ENCODE measurements at regions not wholly inside any gene's neighbourhood (a gene's known extent, or its start where the extent isn't known, plus 50 kb on each side); places are given as distances from the start of the nearest gene placed in this dataset.

DNA sequence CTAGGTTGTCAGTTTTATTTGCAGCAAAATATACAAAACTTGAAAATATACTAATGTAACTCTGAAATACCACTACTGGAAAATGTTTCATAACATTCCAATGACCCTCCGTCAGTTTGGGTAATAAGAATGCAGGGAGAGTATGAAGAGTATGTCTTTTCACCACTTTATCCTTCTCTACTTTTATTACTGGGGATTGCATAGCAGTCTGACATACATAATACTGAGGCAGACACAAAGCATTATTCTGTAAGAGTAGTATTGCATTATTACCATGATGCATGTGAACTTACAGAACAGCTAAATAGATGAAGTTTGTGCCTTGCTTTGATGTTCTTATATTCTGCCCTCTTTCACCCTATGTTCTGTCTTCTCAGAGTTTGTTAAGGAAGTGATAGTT, 151.8 kb upstream of the TPK1 start:
- H3K27me3 ChIP-seq: no peaks in the 10 kb centered on the region

DNA sequence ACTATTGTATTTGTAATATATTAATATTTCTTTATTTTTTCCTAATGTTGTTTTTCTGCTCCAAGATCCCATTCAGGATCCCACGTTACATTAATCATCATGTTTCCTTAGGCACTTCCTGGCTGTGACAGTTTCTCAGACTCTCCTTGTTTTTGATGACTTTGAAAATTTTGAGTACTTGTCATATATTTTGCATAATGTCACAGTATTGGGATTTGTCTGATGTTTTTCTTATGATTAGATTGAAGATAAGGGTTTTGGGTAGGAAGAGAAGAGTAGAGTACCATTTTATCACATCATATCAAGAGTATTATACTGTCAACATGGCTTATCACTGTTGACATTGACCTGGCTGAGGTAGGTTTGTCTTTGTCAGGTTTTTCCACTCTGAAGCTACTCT, 146.3 kb upstream of the TPK1 start:
- H3K9me3 ChIP-seq: no peaks in the 10 kb centered on the region
- no peak overlapping the region for H3K27ac ChIP-seq
- H3K4me1 ChIP-seq: no peaks in the 10 kb centered on the region
- H3K27me3 ChIP-seq: no peaks in the 10 kb centered on the region
- intact Hi-C loops (cut with DNase I; ENCODE audit: low total_unique reads): no loop called here
- no peak for TF ChIP-seq POLR2A (IDR thresholded peaks at IDR 0.05)
- TF ChIP-seq, protein P1, sequence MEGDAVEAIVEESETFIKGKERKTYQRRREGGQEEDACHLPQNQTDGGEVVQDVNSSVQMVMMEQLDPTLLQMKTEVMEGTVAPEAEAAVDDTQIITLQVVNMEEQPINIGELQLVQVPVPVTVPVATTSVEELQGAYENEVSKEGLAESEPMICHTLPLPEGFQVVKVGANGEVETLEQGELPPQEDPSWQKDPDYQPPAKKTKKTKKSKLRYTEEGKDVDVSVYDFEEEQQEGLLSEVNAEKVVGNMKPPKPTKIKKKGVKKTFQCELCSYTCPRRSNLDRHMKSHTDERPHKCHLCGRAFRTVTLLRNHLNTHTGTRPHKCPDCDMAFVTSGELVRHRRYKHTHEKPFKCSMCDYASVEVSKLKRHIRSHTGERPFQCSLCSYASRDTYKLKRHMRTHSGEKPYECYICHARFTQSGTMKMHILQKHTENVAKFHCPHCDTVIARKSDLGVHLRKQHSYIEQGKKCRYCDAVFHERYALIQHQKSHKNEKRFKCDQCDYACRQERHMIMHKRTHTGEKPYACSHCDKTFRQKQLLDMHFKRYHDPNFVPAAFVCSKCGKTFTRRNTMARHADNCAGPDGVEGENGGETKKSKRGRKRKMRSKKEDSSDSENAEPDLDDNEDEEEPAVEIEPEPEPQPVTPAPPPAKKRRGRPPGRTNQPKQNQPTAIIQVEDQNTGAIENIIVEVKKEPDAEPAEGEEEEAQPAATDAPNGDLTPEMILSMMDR (IDR thresholded peaks at IDR 0.05): no peak
- DNase-seq: no peak
- no peak overlapping the region for H3K4me3 ChIP-seq
- no peaks in the 10 kb centered on the region for H3K36me3 ChIP-seq

More for the DNA sequence above, 151.8 kb upstream of the TPK1 start:
- Histone ChIP-seq H3K36me3 (no peaks in the 10 kb centered on the region), H3K4me1 (no peaks in the 10 kb centered on the region), H3K27ac (no peak overlapping the region), H3K9me3 (no peaks in the 10 kb centered on the region), H3K4me3 (no peak overlapping the region)
- no peak for DNase-seq
- TF ChIP-seq POLR2A (IDR thresholded peaks at IDR 0.05): no peak
- TF ChIP-seq, protein P1 (IDR thresholded peaks at IDR 0.05): no peak
- intact Hi-C loops (cut with DNase I; ENCODE audit: low total_unique reads): no loop called here

DNA sequence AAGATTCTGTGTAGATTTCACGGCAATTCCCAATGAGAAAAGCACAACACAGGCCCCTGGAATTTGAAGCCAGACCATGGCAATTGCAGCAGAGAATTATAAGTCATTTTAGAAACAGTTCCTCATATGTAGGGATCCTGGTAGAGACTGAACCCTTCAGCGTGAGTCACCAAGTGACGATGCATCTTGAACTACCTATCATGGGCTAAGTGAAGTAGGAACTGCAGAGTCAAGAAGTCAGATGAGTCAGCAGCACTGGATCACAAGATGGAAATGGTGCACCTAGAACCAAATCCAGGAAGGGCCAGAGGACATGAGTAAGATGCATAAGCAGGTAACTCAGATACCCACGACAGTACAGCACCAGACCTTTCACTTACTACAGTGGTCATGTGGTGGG, 140.0 kb upstream of the TPK1 start:
- Histone ChIP-seq H3K27me3 (no peaks in the 10 kb centered on the region), H3K9me3 (no peaks in the 10 kb centered on the region), H3K36me3 (no peaks in the 10 kb centered on the region), H3K4me1 (no peaks in the 10 kb centered on the region), H3K4me3 (no peak overlapping the region), H3K27ac (no peak overlapping the region)
- TF ChIP-seq, protein P1 (IDR thresholded peaks at IDR 0.05): no peak
- TF ChIP-seq POLR2A (IDR thresholded peaks at IDR 0.05): no peak
- DNase-seq: no peak
- intact Hi-C loops (cut with DNase I; ENCODE audit: low total_unique reads): no loop called here

DNA sequence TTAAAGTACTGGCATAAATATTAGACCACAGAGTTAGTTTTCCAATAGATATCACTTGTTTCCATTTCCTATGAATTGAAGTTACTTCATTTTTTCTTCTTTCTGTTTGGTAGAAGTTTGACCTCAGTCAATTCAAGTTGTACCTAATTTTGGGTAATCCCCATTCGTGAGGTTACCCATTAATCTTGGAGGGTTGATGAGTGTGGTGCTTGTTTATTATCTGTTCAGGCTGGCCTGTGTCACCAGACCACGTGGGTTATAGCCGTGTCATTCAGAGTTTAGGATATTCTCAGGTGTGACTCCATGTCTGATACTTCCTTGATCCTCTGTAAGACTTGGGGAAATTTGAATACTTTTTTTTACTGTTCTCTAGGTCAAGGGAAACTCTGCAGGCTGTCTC, 133.9 kb upstream of the TPK1 start:
- no peak overlapping the region for H3K4me3 ChIP-seq
- no peaks in the 10 kb centered on the region for H3K36me3 ChIP-seq
- H3K9me3 ChIP-seq: no peaks in the 10 kb centered on the region
- no peak for DNase-seq
- no peak overlapping the region for H3K27ac ChIP-seq
- intact Hi-C loops (cut with DNase I; ENCODE audit: low total_unique reads): no loop called here
- H3K4me1 ChIP-seq: no peaks in the 10 kb centered on the region
- TF ChIP-seq, protein P1 (IDR thresholded peaks at IDR 0.05): no peak
- no peak for TF ChIP-seq POLR2A (IDR thresholded peaks at IDR 0.05)
- no peaks in the 10 kb centered on the region for H3K27me3 ChIP-seq

DNA sequence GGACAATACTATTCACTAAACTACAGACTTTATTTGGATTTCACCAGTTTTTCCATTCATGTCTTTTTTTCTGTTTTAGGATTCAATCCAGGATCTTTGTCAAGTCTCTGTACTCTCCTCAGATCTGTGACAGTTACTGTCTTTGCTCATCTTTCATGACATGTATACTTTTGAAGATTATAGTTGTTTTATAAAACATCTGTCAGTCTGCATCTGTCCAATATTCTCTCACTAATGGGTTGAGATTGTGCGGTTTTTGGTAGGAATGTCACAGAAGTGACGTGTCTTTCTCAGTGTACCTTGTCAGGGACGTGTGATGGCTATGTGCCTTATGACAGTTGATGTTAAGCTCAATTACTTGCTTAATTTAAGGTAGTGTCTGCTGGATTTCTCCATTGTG, 124.9 kb upstream of the TPK1 start:
- Histone ChIP-seq H3K36me3 (no peaks in the 10 kb centered on the region), H3K4me3 (no peak overlapping the region), H3K27me3 (no peaks in the 10 kb centered on the region), H3K27ac (no peak overlapping the region), H3K9me3 (no peaks in the 10 kb centered on the region), H3K4me1 (no peaks in the 10 kb centered on the region)
- DNase-seq: no peak
- no peak for TF ChIP-seq POLR2A (IDR thresholded peaks at IDR 0.05)
- TF ChIP-seq, protein P1 (IDR thresholded peaks at IDR 0.05): no peak
- intact Hi-C loops (cut with DNase I; ENCODE audit: low total_unique reads): no loop called here
